Vagina (tissue), 2 donors: ENCODE measurements at regions not wholly inside any gene's neighbourhood (a gene's known extent, or its start where the extent isn't known, plus 50 kb on each side); places are given as distances from the start of the nearest gene placed in this dataset.

Experiments
- DNase-seq, 2 donors: peaks; one replicate each; pipeline ENCODE4 v3.0.0-alpha.2; 2017; ENCODE audit errors: extremely low spot score in 2 of 2
- H3K27ac ChIP-seq: fragments of 200-600 bp; sonication (generic); one replicate; pipeline ENCODE4 v1.5.1; 2019
- H3K27me3 ChIP-seq: fragments of 200-600 bp; sonication (generic); one replicate; pipeline ENCODE4 v1.5.1; 2019
- H3K36me3 ChIP-seq, 2 donors: fragments of 200-600 bp; sonication (generic); one replicate each; pipeline ENCODE4 v1.5.1; 2017 to 2019
- H3K4me1 ChIP-seq: fragments of 200-600 bp; sonication (generic); one replicate; pipeline ENCODE4 v1.5.1; 2019
- H3K4me3 ChIP-seq, 2 donors: fragments of 200-600 bp; sonication (generic); 1 replicate in 1 of 2; 2 replicates in 1 of 2; pipeline ENCODE4 v1.5.1; 2016 to 2019
- H3K9me3 ChIP-seq: fragments of 200-600 bp; sonication (generic); one replicate; pipeline ENCODE4 v1.5.1; 2019
- CTCF ChIP-seq, 3 experiments: fragments of 450-650 bp in 2 of 3; fragments of 200-600 bp in 1 of 3; sonication (generic) in 1 of 3; IDR thresholded peaks; one replicate each; pipeline ENCODE4 v1.5.1; 2017 to 2019; ENCODE audit warnings: antibody characterized with exemption in 3 of 3, mild to moderate bottlenecking in 2 of 3, moderate library complexity in 2 of 3
- POLR2A ChIP-seq, 2 donors: fragments of 450-650 bp; IDR thresholded peaks; one replicate each; pipeline ENCODE4 v1.6.1; 2017; ENCODE audit warnings: antibody characterized with exemption in 2 of 2, mild to moderate bottlenecking in 2 of 2, moderate library complexity in 2 of 2
- POLR2AphosphoS5 ChIP-seq, 2 donors: sonication (generic); formaldehyde crosslinking; IDR thresholded peaks; one replicate each; pipeline ENCODE4 v1.9.0; 2017; ENCODE audit warnings: antibody characterized with exemption in 2 of 2, mild to moderate bottlenecking in 2 of 2, low read depth in 1 of 2; ENCODE audit not compliant: insufficient read depth in 1 of 2
- intact Hi-C: fragments of 100-400 bp; cut with DNase I; formaldehyde crosslinking; loops from one replicate; pipeline ENCODE4 v1.15.1; 2023

DNA sequence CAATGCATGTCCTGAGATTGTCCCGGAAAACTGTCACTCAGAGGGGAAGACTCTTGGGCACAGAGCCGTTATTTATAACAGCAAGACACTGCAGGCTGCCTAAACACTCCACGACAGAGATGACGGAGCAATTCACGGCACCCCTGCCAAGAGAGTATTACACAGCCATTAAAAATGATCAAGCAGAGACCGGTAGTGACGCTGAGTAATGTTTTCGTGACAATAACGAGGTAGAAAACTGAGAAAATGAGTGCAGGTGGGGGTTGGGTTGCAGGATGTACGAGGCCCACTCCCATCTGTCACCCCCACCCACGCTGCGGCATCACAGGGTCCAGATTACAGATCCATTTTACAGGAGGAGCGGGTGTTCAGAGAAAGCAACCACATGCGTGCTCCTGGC is 58.9 kb upstream of the LINGO1 start:
- Histone ChIP-seq H3K4me3 (no peak overlapping the region), H3K4me1 (peaks cover 4% of the 10 kb centered on the region), H3K36me3 (no peaks in the 10 kb centered on the region), H3K9me3 (no peaks in the 10 kb centered on the region), H3K27ac (no peak overlapping the region), H3K27me3 (no peaks in the 10 kb centered on the region)
- intact Hi-C loops, result no loop called here
- no peak for DNase-seq
- TF ChIP-seq POLR2AphosphoS5 (IDR thresholded peaks at IDR 0.05; ENCODE audit: insufficient read depth in 1 of 2, low read depth in 1 of 2) (no peak), POLR2A (IDR thresholded peaks at IDR 0.05) (no peak), CTCF (IDR thresholded peaks at IDR 0.05) (no peak)

DNA sequence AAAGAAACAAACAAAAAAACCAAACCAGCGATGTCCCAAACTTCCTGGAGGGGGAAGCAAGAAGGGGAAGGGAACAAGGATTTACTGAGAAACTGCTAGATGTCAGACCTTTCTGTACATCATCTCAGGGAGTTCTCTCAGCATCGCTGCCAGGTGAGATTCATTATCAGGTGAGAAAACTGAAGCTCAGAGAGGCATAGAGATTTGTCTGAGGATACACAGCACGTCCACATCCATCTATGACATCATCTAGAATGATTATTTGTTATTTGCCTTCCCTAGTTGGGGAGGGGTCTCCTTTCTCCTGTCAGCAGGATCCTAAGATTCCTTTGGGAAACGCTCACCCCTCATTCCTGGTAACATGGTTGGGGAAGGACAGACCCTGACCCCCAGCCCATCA is 57.1 kb upstream of the LINGO1 start:
- Histone ChIP-seq H3K36me3 (no peaks in the 10 kb centered on the region), H3K27me3 (no peaks in the 10 kb centered on the region), H3K4me3 (no peak overlapping the region), H3K9me3 (no peaks in the 10 kb centered on the region), H3K4me1 (no peaks in the 10 kb centered on the region), H3K27ac (no peak overlapping the region)
- intact Hi-C loops, result no loop called here
- no peak for DNase-seq
- TF ChIP-seq CTCF (IDR thresholded peaks at IDR 0.05) (no peak), POLR2A (IDR thresholded peaks at IDR 0.05) (no peak), POLR2AphosphoS5 (IDR thresholded peaks at IDR 0.05; ENCODE audit: insufficient read depth in 1 of 2, low read depth in 1 of 2) (no peak)

DNA sequence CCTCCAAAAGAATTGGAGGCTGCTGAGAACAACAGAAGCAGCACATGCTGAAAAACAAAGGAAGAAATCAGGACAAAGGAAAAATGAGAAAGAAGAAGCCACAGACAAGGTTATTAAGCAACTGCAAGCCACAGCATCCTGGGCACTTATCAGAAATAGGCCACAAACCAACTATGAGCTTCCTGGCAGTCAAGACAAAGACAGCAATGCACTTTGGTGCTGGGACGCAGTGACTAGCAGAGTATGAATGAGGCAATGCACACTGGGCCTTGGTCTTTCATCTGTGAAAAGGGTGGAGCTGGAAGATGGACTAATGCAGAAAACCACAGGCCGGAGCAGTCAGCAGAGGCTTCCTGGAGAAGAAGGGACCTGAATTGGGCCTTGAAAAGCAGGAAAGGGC is 56.0 kb upstream of the LINGO1 start:
- H3K4me3 ChIP-seq, result no peak overlapping the region
- H3K4me1 ChIP-seq, result no peaks in the 10 kb centered on the region
- TF ChIP-seq CTCF (IDR thresholded peaks at IDR 0.05) (no peak), POLR2AphosphoS5 (IDR thresholded peaks at IDR 0.05; ENCODE audit: insufficient read depth in 1 of 2, low read depth in 1 of 2) (no peak), POLR2A (IDR thresholded peaks at IDR 0.05) (no peak)
- no peaks in the 10 kb centered on the region for H3K36me3 ChIP-seq
- H3K9me3 ChIP-seq, result no peaks in the 10 kb centered on the region
- H3K27me3 ChIP-seq, result no peaks in the 10 kb centered on the region
- intact Hi-C loops, result no loop called here
- no peak overlapping the region for H3K27ac ChIP-seq
- no peak for DNase-seq

DNA sequence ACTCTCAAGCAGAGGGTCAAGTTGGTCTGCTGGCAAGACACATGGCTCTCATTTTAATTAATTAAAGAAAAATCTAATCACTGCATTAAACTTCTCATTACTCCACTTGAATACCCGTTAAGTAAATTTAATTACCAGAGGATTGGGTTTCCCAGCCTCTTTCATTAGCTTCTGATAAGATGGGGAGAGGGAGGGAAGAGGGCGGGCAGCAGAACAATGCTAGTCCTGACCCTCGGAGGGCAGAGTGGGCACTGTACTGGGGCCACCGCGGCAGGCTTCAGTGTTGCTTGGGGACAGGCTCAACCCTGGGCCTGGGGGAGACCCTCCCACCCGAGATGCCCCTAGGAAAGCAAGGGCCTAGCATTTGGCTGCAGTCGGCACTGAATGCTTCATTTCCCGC is 55.6 kb upstream of the LINGO1 start:
- H3K9me3 ChIP-seq, result no peaks in the 10 kb centered on the region
- no peak overlapping the region for H3K4me3 ChIP-seq
- H3K27ac ChIP-seq, result no peak overlapping the region
- TF ChIP-seq CTCF (IDR thresholded peaks at IDR 0.05), result no peak
- no peak for TF ChIP-seq POLR2A (IDR thresholded peaks at IDR 0.05)
- TF ChIP-seq POLR2AphosphoS5 (IDR thresholded peaks at IDR 0.05; ENCODE audit: insufficient read depth in 1 of 2, low read depth in 1 of 2), result no peak
- no peaks in the 10 kb centered on the region for H3K36me3 ChIP-seq
- no peaks in the 10 kb centered on the region for H3K27me3 ChIP-seq
- no peaks in the 10 kb centered on the region for H3K4me1 ChIP-seq
- intact Hi-C loops, result no loop called here
- no peak for DNase-seq

GRCh38 chr15:77685082-77685815 is 52.5 kb upstream of the LINGO1 start:
- no peaks in the 10 kb centered on the region for H3K27me3 ChIP-seq
- H3K36me3 ChIP-seq, result no peaks in the 10 kb centered on the region
- no peak overlapping the region for H3K27ac ChIP-seq
- no peak for TF ChIP-seq CTCF (IDR thresholded peaks at IDR 0.05)
- TF ChIP-seq POLR2AphosphoS5 (IDR thresholded peaks at IDR 0.05; ENCODE audit: insufficient read depth in 1 of 2, low read depth in 1 of 2), result no peak
- no peak for TF ChIP-seq POLR2A (IDR thresholded peaks at IDR 0.05)
- H3K4me1 ChIP-seq, result no peaks in the 10 kb centered on the region
- no peaks in the 10 kb centered on the region for H3K9me3 ChIP-seq
- intact Hi-C loops, result no loop called here
- no peak for DNase-seq
- H3K4me3 ChIP-seq, result no peak overlapping the region
